GM12864 (cell line): ENCODE measurements at regions not wholly inside any gene's neighbourhood (a gene's known extent, or its start where the extent isn't known, plus 50 kb on each side); places are given as distances from the start of the nearest gene placed in this dataset.

ENCODE experiments used
- DNase-seq: peaks from one replicate; pipeline ENCODE4 v3.0.0-alpha.2; 2011; ENCODE audit warnings: low read depth
- H3K4me3 ChIP-seq: 2 replicates; pipeline ENCODE4 v1.5.1; 2011; ENCODE audit warnings: mild to moderate bottlenecking, low read depth, low read length, control low read depth
- TF ChIP-seq, protein P1 (sequence below): IDR thresholded peaks from 2 replicates; pipeline ENCODE4 v1.5.1; 2011; ENCODE audit warnings: low read depth, mild to moderate bottlenecking, moderate library complexity, low read length, control low read depth, inconsistent platforms; ENCODE audit errors: missing control alignments

DNA sequence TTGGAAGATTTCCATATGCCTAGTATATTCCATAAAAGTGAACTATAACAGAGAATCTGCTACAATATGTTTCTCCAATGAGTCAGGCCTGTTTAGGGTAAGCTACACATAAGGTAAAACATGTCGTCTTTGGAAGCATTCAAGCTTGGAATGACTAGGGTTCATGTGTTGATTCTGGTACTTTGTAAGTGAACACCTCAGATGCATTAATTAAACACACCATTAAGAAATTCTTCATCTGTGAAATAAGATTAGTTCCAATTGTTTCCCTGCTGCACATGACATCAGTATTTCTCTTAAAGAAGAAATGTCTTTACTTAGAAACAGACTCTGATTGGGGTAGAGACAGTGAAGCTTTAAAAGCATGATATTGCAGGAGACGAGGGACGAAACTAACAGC, 461.1 kb upstream of the NXPH2 start:
- no peak overlapping the region for H3K4me3 ChIP-seq
- DNase-seq, result no peak
- TF ChIP-seq, protein P1, sequence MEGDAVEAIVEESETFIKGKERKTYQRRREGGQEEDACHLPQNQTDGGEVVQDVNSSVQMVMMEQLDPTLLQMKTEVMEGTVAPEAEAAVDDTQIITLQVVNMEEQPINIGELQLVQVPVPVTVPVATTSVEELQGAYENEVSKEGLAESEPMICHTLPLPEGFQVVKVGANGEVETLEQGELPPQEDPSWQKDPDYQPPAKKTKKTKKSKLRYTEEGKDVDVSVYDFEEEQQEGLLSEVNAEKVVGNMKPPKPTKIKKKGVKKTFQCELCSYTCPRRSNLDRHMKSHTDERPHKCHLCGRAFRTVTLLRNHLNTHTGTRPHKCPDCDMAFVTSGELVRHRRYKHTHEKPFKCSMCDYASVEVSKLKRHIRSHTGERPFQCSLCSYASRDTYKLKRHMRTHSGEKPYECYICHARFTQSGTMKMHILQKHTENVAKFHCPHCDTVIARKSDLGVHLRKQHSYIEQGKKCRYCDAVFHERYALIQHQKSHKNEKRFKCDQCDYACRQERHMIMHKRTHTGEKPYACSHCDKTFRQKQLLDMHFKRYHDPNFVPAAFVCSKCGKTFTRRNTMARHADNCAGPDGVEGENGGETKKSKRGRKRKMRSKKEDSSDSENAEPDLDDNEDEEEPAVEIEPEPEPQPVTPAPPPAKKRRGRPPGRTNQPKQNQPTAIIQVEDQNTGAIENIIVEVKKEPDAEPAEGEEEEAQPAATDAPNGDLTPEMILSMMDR, result no peak

DNA sequence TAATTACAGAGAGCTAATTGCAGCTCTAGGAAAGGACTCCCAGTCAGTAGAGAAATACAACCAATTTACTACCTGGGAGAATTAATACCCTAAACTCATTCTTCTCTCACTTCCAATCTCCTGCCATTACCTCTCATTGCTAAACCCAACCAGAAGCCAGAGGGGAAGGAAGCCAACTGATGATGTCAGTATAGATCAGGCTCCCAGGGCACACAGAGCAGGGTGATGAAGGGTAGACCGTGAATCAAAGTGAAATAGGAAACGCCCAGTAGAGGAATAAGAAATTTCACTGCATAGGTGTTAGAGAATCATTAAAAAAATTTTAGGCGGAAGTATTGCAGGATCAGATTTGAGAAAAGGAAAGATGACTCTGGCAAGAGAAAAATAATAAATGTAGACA, 456.8 kb upstream of the NXPH2 start:
- no peak for DNase-seq
- TF ChIP-seq, protein P1, result no peak
- H3K4me3 ChIP-seq, result no peak overlapping the region

- no peak for DNase-seq
- TF ChIP-seq, protein P1, result no peak
- no peak overlapping the region for H3K4me3 ChIP-seq
Observed at GRCh38 chr2:139230881-139231280, 450.7 kb upstream of the NXPH2 start.

DNA sequence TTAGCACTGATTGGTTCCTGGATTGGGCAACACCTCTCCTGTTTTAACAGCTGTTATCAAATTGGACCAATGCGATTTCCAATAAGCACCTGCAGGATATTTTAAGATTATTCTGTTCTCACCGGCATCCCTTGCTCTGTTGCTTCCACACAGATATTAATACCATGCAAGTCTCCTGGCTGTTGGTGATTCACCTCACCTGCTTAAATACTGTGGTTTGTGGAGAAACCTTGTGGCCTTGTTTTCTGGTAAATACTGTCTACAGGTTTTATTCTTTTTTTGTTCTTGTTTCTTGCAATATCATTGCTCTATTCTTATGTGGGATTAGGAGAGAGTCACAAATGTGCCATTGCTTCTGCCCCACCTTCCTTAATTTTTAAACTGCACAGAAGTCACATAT, 448.1 kb upstream of the NXPH2 start:
- DNase-seq, result no peak

GRCh38 chr2:139225961-139226360, 445.8 kb upstream of the NXPH2 start:
- no peak for DNase-seq
- no peak overlapping the region for H3K4me3 ChIP-seq
- TF ChIP-seq, protein P1, result no peak

More for the DNA sequence above, 448.1 kb upstream of the NXPH2 start:
- TF ChIP-seq, protein P1, result no peak
- no peak overlapping the region for H3K4me3 ChIP-seq

DNA sequence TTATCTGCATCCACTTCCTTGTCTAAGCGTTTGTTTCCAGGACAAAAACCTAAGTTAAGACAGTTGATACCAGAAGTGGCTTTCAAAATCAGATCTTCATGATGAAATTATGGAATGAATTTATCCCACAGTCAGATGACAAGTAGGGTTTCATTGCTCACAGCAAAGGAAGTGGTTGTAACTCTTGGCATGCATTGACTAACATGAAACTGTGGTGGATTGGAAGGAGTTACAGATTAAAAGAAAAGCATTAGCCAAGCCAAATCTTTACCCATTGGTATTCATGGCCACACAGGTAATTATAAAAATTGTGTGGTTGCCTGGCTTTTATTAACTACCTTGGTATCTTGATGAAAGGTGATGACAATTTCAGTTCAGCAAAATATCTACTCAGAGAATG, 438.0 kb upstream of the NXPH2 start:
- no peak overlapping the region for H3K4me3 ChIP-seq
- TF ChIP-seq, protein P1, result no peak

GRCh38 chr2:139217641-139218040, 437.5 kb upstream of the NXPH2 start:
- H3K4me3 ChIP-seq, result no peak overlapping the region
- no peak for DNase-seq
- TF ChIP-seq, protein P1, result no peak

More for the DNA sequence above, 438.0 kb upstream of the NXPH2 start:
- no peak for DNase-seq
